Kidney epithelial cell (primary cell): ENCODE measurements at regions not wholly inside any gene's neighbourhood (a gene's known extent, or its start where the extent isn't known, plus 50 kb on each side); places are given as distances from the start of the nearest gene placed in this dataset.

ENCODE experiments used
- DNase-seq: peaks from one replicate; pipeline ENCODE4 v3.0.0-alpha.2; 2010; ENCODE audit warnings: low read depth
- H3K27me3 ChIP-seq: 2 replicates; pipeline ENCODE4 v1.6.0; 2011; ENCODE audit warnings: low read length; ENCODE audit not compliant: control insufficient read depth, insufficient read depth
- H3K36me3 ChIP-seq: 2 replicates; pipeline ENCODE4 v1.5.1; 2011; ENCODE audit warnings: low read length; ENCODE audit not compliant: control insufficient read depth, insufficient read depth
- H3K4me3 ChIP-seq: 2 replicates; pipeline ENCODE4 v1.5.1; 2011; ENCODE audit warnings: low read depth, mild to moderate bottlenecking, control low read depth, low read length
- TF ChIP-seq, protein P1 (sequence below): IDR thresholded peaks from 2 replicates; pipeline ENCODE4 v1.5.1; 2011; ENCODE audit warnings: mild to moderate bottlenecking, moderate library complexity, low read length, control low read depth, inconsistent platforms; ENCODE audit not compliant: insufficient read depth, poor library complexity, severe bottlenecking

GRCh38 chr3:44056446-44057240 is 185.0 kb upstream of the TOPAZ1 start:
- Histone ChIP-seq H3K4me3 (no peak overlapping the region), H3K27me3 (no peaks in the 10 kb centered on the region), H3K36me3 (no peaks in the 10 kb centered on the region)
- TF ChIP-seq, protein P1, sequence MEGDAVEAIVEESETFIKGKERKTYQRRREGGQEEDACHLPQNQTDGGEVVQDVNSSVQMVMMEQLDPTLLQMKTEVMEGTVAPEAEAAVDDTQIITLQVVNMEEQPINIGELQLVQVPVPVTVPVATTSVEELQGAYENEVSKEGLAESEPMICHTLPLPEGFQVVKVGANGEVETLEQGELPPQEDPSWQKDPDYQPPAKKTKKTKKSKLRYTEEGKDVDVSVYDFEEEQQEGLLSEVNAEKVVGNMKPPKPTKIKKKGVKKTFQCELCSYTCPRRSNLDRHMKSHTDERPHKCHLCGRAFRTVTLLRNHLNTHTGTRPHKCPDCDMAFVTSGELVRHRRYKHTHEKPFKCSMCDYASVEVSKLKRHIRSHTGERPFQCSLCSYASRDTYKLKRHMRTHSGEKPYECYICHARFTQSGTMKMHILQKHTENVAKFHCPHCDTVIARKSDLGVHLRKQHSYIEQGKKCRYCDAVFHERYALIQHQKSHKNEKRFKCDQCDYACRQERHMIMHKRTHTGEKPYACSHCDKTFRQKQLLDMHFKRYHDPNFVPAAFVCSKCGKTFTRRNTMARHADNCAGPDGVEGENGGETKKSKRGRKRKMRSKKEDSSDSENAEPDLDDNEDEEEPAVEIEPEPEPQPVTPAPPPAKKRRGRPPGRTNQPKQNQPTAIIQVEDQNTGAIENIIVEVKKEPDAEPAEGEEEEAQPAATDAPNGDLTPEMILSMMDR, result no peak
- DNase-seq, result no peak

- Histone ChIP-seq H3K27me3 (no peaks in the 10 kb centered on the region), H3K4me3 (no peak overlapping the region), H3K36me3 (no peaks in the 10 kb centered on the region)
- DNase-seq, result no peak
- TF ChIP-seq, protein P1, result no peak
Measured at GRCh38 chr3:44058022-44058867, 183.4 kb upstream of the TOPAZ1 start.

DNA sequence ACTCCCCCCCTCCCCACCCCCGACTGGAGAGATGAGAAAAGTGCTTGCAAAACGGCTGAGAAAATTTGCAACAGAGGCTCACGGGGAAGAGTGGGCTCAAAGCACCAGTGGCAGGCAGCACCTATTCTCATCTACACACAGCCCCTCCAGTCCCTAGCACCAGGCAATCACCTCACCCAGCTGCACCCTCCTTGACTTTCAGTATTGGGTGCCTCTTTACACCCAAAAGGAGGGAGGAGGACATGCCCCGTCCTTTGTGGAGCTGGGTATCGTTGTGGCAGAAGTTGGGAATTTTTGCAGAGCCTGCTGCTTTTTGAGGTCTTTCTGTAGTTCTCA is 182.8 kb upstream of the TOPAZ1 start:
- no peak for DNase-seq
- no peaks in the 10 kb centered on the region for H3K27me3 ChIP-seq
- TF ChIP-seq, protein P1, result no peak

GRCh38 chr3:44060164-44060563 is 181.5 kb upstream of the TOPAZ1 start:
- Histone ChIP-seq H3K27me3 (no peaks in the 10 kb centered on the region), H3K4me3 (no peak overlapping the region), H3K36me3 (no peaks in the 10 kb centered on the region)
- no peak for DNase-seq
- TF ChIP-seq, protein P1, result no peak

More for the DNA sequence above, 182.8 kb upstream of the TOPAZ1 start:
- Histone ChIP-seq H3K36me3 (no peaks in the 10 kb centered on the region), H3K4me3 (no peak overlapping the region)

- TF ChIP-seq, protein P1, result no peak
- no peaks in the 10 kb centered on the region for H3K36me3 ChIP-seq
- DNase-seq, result no peak
- no peaks in the 10 kb centered on the region for H3K27me3 ChIP-seq
- H3K4me3 ChIP-seq, result no peak overlapping the region
Measured at GRCh38 chr3:44061268-44061667, 180.4 kb upstream of the TOPAZ1 start.
